ENCODE measurements at regions not wholly inside any gene's neighbourhood (a gene's known extent, or its start where the extent isn't known, plus 50 kb on each side); places are given as distances from the start of the nearest gene placed in this dataset.

DNA sequence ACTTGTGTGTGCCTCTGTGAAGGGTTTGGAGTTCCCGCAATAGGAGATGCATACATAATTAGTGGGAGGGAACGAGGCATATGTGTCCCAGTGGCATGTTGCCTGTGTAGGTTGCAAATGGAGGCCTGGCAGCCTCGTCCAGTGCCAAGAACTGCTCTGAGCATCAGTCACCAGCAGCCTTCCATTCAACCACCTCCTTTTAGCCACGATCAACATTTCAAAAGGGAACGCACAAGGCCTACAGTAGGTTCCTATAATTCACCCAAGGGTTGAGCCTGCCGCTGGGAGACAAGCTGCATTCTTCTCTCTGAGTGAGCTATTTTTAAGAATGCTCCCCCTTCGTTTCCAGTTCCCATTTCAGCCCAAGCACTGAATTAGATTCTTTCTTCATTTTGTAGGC, 78.8 kb upstream of the CTNNB1 start:
- intact Hi-C loops (cut with micrococcal nuclease): no loop called here
- H3K9me3 Mint-ChIP-seq: peaks cover 0 to 6% (median 3%) of the 10 kb centered on the region in 11 donors

DNA sequence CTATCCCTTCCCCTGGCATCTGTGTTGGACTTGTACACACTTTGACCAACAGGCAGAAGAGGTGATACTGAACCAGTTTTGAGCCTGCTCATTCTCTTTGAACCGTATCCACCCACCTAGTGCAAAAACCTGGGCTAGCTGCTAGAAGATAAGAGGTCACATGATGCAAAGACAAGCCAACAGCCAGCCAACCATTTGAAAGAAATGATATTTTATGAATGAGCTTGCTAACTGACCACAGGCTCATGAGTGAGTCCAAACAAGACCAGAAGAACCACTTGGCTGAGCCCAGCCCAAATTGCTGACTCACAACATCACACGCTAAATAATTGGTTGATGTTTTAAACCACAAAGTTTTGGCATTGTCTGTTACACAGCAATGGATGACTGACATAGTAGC, 74.0 kb upstream of the CTNNB1 start:
- ChIA-PET POLR2A (no interaction called here), CTCF (interaction anchor here (1.1 kb wide), 1 partner anchor 11 kb away, joined by 3 read pairs; no protein-coding TSS in a partner anchor)
- Histone ChIP-seq H3K4me1 (ENCODE audit: control insufficient read depth in 2 of 2, insufficient read depth in 2 of 2, low read length in 2 of 2) (no peaks in the 10 kb centered on the region), H3K27me3 (ENCODE audit: control insufficient read depth in 2 of 2, insufficient read depth in 2 of 2, low read length in 2 of 2) (no peaks in the 10 kb centered on the region), H3K36me3 (ENCODE audit: control insufficient read depth in 2 of 3, insufficient read depth in 3 of 3, low read length in 3 of 3) (no peaks in the 10 kb centered on the region), H3K27ac (ENCODE audit: low read depth, low read length) (no peak overlapping the region), H3K4me3 (ENCODE audit: low read length) (no peak overlapping the region), H3K9me3 (ENCODE audit: control insufficient read depth in 2 of 3, low read length in 3 of 3) (peaks cover 0 to 4% (median 0%) of the 10 kb centered on the region in 3 experiments)
- peaks cover 8 to 37% (median 18%) of the 10 kb centered on the region in 11 donors for H3K9me3 Mint-ChIP-seq
- intact Hi-C loops (cut with micrococcal nuclease): no loop called here
- H3K27ac Mint-ChIP-seq: no peak overlapping the region
- peaks cover 0 to 6% (median 3%) of the 10 kb centered on the region in 5 donors for H3K27me3 Mint-ChIP-seq
- H3K36me3 Mint-ChIP-seq: peaks cover 0 to 13% (median 12%) of the 10 kb centered on the region in 5 donors
- DNase-seq (no peak), ATAC-seq (no peak)
- peaks cover 0 to 9% (median 5%) of the 10 kb centered on the region in 7 donors for H3K4me1 Mint-ChIP-seq
- no peak overlapping the region for H3K4me3 Mint-ChIP-seq

More for the DNA sequence above, 78.8 kb upstream of the CTNNB1 start:
- no peak overlapping the region for H3K4me3 Mint-ChIP-seq
- H3K36me3 ChIP-seq (ENCODE audit: control insufficient read depth in 2 of 3, insufficient read depth in 3 of 3, low read length in 3 of 3): no peaks in the 10 kb centered on the region
- no peak overlapping the region for H3K27ac ChIP-seq (ENCODE audit: low read depth, low read length)
- ChIA-PET CTCF (no interaction called here), POLR2A (no interaction called here)
- peaks cover 0 to 5% (median 0%) of the 10 kb centered on the region in 5 donors for H3K27me3 Mint-ChIP-seq
- peak overlapping the region in 4 of 9 donors; percentile 12 to 97 (median 52) for H3K27ac Mint-ChIP-seq
- peaks cover 0 to 5% (median 0%) of the 10 kb centered on the region in 5 donors for H3K36me3 Mint-ChIP-seq
- H3K4me1 Mint-ChIP-seq: peaks cover 18 to 51% (median 46%) of the 10 kb centered on the region in 7 donors
- no peak overlapping the region for H3K4me3 ChIP-seq (ENCODE audit: low read length)
- no peaks in the 10 kb centered on the region for H3K27me3 ChIP-seq (ENCODE audit: control insufficient read depth in 2 of 2, insufficient read depth in 2 of 2, low read length in 2 of 2)
- no peaks in the 10 kb centered on the region for H3K9me3 ChIP-seq (ENCODE audit: control insufficient read depth in 2 of 3, low read length in 3 of 3)
- peaks cover 12 to 27% of the 10 kb centered on the region in 2 donors for H3K4me1 ChIP-seq (ENCODE audit: control insufficient read depth in 2 of 2, insufficient read depth in 2 of 2, low read length in 2 of 2)
- no peak for ATAC-seq
- no peak for DNase-seq

DNA sequence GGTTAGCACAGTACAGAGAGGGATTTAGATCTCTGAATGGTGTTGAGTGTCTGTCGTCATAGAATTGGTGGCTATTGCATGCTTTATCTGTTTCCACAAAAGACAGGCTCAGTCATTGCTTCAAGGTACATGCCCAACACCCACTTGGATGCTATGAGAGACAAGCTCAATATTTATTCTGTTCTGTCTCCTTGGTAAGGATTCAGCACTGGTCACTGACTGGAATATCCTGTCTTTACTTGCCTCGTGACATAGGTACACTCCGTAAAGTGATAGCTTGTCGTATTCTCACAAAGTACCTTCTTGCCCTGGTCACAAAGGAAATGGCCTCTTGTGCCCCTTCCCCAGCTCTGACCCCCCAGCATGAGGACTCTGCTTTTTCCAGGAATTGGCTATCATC, 72.8 kb upstream of the CTNNB1 start:
- DNase-seq: no peak
- ChIA-PET POLR2A (no interaction called here), CTCF (no interaction called here)
- peaks cover 8 to 49% (median 19%) of the 10 kb centered on the region in 11 donors for H3K9me3 Mint-ChIP-seq
- H3K36me3 ChIP-seq (ENCODE audit: control insufficient read depth in 2 of 3, insufficient read depth in 3 of 3, low read length in 3 of 3): no peaks in the 10 kb centered on the region
- peaks cover 0 to 4% (median 0%) of the 10 kb centered on the region in 3 experiments for H3K9me3 ChIP-seq (ENCODE audit: control insufficient read depth in 2 of 3, low read length in 3 of 3)
- ATAC-seq: no peak
- no peak overlapping the region for H3K4me3 ChIP-seq (ENCODE audit: low read length)
- no peaks in the 10 kb centered on the region for H3K4me1 ChIP-seq (ENCODE audit: control insufficient read depth in 2 of 2, insufficient read depth in 2 of 2, low read length in 2 of 2)
- no peak overlapping the region for H3K27ac Mint-ChIP-seq
- H3K27me3 ChIP-seq (ENCODE audit: control insufficient read depth in 2 of 2, insufficient read depth in 2 of 2, low read length in 2 of 2): no peaks in the 10 kb centered on the region
- H3K4me3 Mint-ChIP-seq: no peak overlapping the region
- intact Hi-C loops (cut with micrococcal nuclease): no loop called here
- peaks cover 0 to 6% (median 3%) of the 10 kb centered on the region in 5 donors for H3K27me3 Mint-ChIP-seq
- H3K27ac ChIP-seq (ENCODE audit: low read depth, low read length): no peak overlapping the region
- H3K4me1 Mint-ChIP-seq: no peaks in the 10 kb centered on the region
- peaks cover 0 to 19% (median 12%) of the 10 kb centered on the region in 5 donors for H3K36me3 Mint-ChIP-seq

DNA sequence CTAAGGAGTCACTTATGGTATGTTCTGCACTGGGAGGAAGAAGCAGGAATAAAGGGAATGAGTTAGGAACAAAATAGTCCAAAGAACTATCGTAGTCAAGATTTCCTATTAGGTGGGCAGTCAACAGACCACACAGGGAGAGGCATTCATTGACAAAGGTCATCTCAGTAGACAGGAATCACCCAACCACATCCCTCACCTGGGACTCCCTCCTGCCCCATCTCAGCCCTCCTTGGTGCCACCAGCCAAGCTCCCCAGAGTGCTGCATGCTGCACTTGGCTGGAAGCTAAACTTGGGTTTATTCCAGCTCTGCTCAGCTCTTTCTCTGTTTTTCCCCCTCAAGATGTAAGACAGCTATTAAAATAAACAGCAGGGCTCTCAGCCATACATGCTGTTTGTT, 72.3 kb upstream of the CTNNB1 start:
- Mint-ChIP-seq H3K9me3 (peaks cover 9 to 53% (median 22%) of the 10 kb centered on the region in 11 donors), H3K36me3 (peaks cover 0 to 19% (median 12%) of the 10 kb centered on the region in 5 donors), H3K4me3 (no peak overlapping the region), H3K4me1 (no peaks in the 10 kb centered on the region), H3K27ac (no peak overlapping the region), H3K27me3 (peaks cover 0 to 6% (median 3%) of the 10 kb centered on the region in 5 donors)
- no peak for ATAC-seq
- H3K4me1 ChIP-seq (ENCODE audit: control insufficient read depth in 2 of 2, insufficient read depth in 2 of 2, low read length in 2 of 2): no peaks in the 10 kb centered on the region
- POLR2A ChIA-PET: no interaction called here
- H3K9me3 ChIP-seq (ENCODE audit: control insufficient read depth in 2 of 3, low read length in 3 of 3): peaks cover 0 to 4% (median 0%) of the 10 kb centered on the region in 3 experiments
- CTCF ChIA-PET: no interaction called here
- H3K27ac ChIP-seq (ENCODE audit: low read depth, low read length): no peak overlapping the region
- no peak overlapping the region for H3K4me3 ChIP-seq (ENCODE audit: low read length)
- H3K27me3 ChIP-seq (ENCODE audit: control insufficient read depth in 2 of 2, insufficient read depth in 2 of 2, low read length in 2 of 2): no peaks in the 10 kb centered on the region
- intact Hi-C loops (cut with micrococcal nuclease): no loop called here
- no peaks in the 10 kb centered on the region for H3K36me3 ChIP-seq (ENCODE audit: control insufficient read depth in 2 of 3, insufficient read depth in 3 of 3, low read length in 3 of 3)
- no peak for DNase-seq

DNA sequence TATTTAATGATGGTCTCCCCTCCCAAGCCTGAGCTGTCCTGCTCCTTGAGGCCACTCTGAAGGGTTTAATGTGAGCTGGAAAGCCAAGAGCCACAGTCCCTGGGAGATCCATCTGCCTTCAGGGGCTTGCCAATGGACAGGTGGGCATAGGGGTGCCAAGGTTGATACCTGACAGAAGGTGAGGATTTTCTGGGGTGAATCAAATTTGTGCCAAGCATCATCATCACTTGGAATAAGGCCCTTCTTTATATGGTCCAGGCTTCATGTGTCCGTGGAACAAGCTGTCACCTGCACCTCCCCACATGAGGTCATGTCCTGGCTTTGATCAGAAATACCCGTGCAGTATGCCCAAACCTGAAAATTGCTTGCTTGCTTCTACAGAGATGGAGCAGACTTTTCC, 71.9 kb upstream of the CTNNB1 start:
- Mint-ChIP-seq H3K9me3 (peaks cover 9 to 53% (median 22%) of the 10 kb centered on the region in 11 donors), H3K36me3 (peaks cover 0 to 19% (median 12%) of the 10 kb centered on the region in 5 donors), H3K4me1 (no peaks in the 10 kb centered on the region), H3K27ac (no peak overlapping the region), H3K27me3 (peaks cover 0 to 6% (median 3%) of the 10 kb centered on the region in 5 donors), H3K4me3 (no peak overlapping the region)
- no peak for DNase-seq
- ChIA-PET CTCF (no interaction called here), POLR2A (no interaction called here)
- H3K27ac ChIP-seq (ENCODE audit: low read depth, low read length): no peak overlapping the region
- H3K36me3 ChIP-seq (ENCODE audit: control insufficient read depth in 2 of 3, insufficient read depth in 3 of 3, low read length in 3 of 3): no peaks in the 10 kb centered on the region
- H3K27me3 ChIP-seq (ENCODE audit: control insufficient read depth in 2 of 2, insufficient read depth in 2 of 2, low read length in 2 of 2): no peaks in the 10 kb centered on the region
- H3K9me3 ChIP-seq (ENCODE audit: control insufficient read depth in 2 of 3, low read length in 3 of 3): peaks cover 0 to 4% (median 0%) of the 10 kb centered on the region in 3 experiments
- intact Hi-C loops (cut with micrococcal nuclease): no loop called here
- no peaks in the 10 kb centered on the region for H3K4me1 ChIP-seq (ENCODE audit: control insufficient read depth in 2 of 2, insufficient read depth in 2 of 2, low read length in 2 of 2)
- H3K4me3 ChIP-seq (ENCODE audit: low read length): no peak overlapping the region
- no peak for ATAC-seq

DNA sequence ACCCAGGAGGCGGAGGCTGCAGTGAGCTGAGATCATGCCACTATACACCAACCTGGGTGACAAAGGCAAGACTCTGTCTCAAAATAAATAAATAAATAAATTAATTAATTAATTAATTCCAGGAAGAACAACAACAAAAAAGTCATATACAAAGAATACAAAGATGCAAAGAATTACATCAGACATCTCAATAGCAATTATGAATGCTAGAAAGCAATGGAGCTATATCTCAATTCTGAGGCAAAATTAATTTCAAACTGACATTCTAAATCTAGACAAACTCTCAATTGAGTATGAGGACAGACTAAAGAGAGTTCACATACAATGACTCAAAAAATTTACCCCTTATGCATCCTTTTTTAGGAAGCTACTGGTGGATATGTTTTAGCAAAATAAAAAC, 69.6 kb upstream of the CTNNB1 start:
- POLR2A ChIA-PET: no interaction called here
- no peak overlapping the region for H3K4me3 ChIP-seq (ENCODE audit: low read length)
- H3K36me3 Mint-ChIP-seq: peaks cover 0 to 19% (median 12%) of the 10 kb centered on the region in 5 donors
- no peaks in the 10 kb centered on the region for H3K27me3 ChIP-seq (ENCODE audit: control insufficient read depth in 2 of 2, insufficient read depth in 2 of 2, low read length in 2 of 2)
- peaks cover 9 to 53% (median 22%) of the 10 kb centered on the region in 11 donors for H3K9me3 Mint-ChIP-seq
- H3K4me1 Mint-ChIP-seq: no peaks in the 10 kb centered on the region
- H3K27ac ChIP-seq (ENCODE audit: low read depth, low read length): no peak overlapping the region
- CTCF ChIA-PET: no interaction called here
- H3K27ac Mint-ChIP-seq: no peak overlapping the region
- H3K9me3 ChIP-seq (ENCODE audit: control insufficient read depth in 2 of 3, low read length in 3 of 3): peaks cover 0 to 4% (median 0%) of the 10 kb centered on the region in 3 experiments
- peaks cover 0 to 6% (median 3%) of the 10 kb centered on the region in 5 donors for H3K27me3 Mint-ChIP-seq
- no peak overlapping the region for H3K4me3 Mint-ChIP-seq
- no peaks in the 10 kb centered on the region for H3K4me1 ChIP-seq (ENCODE audit: control insufficient read depth in 2 of 2, insufficient read depth in 2 of 2, low read length in 2 of 2)
- no peak for DNase-seq
- intact Hi-C loops (cut with micrococcal nuclease): no loop called here
- no peak for ATAC-seq
- no peaks in the 10 kb centered on the region for H3K36me3 ChIP-seq (ENCODE audit: control insufficient read depth in 2 of 3, insufficient read depth in 3 of 3, low read length in 3 of 3)

DNA sequence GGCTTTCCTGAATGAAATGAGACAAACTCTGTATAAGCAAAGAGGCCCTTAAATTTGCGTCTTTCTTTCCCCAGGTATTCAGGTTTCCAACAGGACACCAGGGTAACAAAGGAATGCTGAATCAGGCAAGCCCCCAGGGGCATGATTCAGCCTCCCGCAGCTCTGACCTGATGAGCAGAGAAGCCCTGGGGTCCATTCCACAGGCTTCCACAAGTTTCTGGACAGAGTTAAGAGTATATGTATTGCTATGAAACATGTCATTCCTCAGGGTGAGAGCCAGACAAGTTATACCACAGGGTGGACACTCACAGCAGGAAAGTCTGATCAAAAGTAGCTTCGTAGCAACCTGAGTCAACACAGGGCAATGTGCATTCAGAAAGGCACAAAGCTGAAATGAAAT, 68.1 kb upstream of the CTNNB1 start:
- Histone ChIP-seq H3K4me1 (ENCODE audit: control insufficient read depth in 2 of 2, insufficient read depth in 2 of 2, low read length in 2 of 2) (no peaks in the 10 kb centered on the region), H3K9me3 (ENCODE audit: control insufficient read depth in 2 of 3, low read length in 3 of 3) (peaks cover 0 to 4% (median 0%) of the 10 kb centered on the region in 3 experiments), H3K36me3 (ENCODE audit: control insufficient read depth in 2 of 3, insufficient read depth in 3 of 3, low read length in 3 of 3) (no peaks in the 10 kb centered on the region), H3K27ac (ENCODE audit: low read depth, low read length) (no peak overlapping the region), H3K27me3 (ENCODE audit: control insufficient read depth in 2 of 2, insufficient read depth in 2 of 2, low read length in 2 of 2) (no peaks in the 10 kb centered on the region), H3K4me3 (ENCODE audit: low read length) (no peak overlapping the region)
- Mint-ChIP-seq H3K4me1 (no peaks in the 10 kb centered on the region), H3K4me3 (no peak overlapping the region), H3K27ac (no peak overlapping the region), H3K9me3 (peaks cover 2 to 48% (median 20%) of the 10 kb centered on the region in 11 donors), H3K27me3 (no peaks in the 10 kb centered on the region), H3K36me3 (peaks cover 0 to 19% (median 9%) of the 10 kb centered on the region in 5 donors)
- DNase-seq: no peak
- intact Hi-C loops (cut with micrococcal nuclease): no loop called here
- no peak for ATAC-seq
- ChIA-PET POLR2A (no interaction called here), CTCF (no interaction called here)
